ENCODE measurements at regions not wholly inside any gene's neighbourhood (a gene's known extent, or its start where the extent isn't known, plus 50 kb on each side); places are given as distances from the start of the nearest gene placed in this dataset.
"Not testable (repeated sequence)": the region's sequence is repeated elsewhere in the genome, so short reads cannot be mapped to it uniquely, and the experiment has no call there.

DNA sequence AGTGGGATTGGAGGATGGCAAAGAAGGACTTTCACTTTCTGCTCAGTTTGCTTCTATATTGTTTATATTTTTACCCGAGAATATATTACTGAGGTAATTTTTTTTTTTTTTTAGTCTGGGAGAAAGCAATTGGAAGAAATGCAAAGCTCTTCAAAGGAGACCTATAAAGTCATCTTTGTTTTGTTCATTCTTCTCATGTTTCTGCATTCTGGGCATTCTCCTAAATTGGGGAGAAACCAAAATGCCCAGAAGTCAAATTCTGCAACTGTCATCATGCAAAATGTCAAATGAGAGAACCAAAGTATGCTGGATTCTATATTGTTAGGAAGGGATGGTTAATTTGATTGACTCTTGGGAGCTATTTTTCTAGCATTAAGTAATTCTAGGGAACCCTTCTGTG is 168.3 kb upstream of the TSC22D2 start:
- no peak for DNase-seq

DNA sequence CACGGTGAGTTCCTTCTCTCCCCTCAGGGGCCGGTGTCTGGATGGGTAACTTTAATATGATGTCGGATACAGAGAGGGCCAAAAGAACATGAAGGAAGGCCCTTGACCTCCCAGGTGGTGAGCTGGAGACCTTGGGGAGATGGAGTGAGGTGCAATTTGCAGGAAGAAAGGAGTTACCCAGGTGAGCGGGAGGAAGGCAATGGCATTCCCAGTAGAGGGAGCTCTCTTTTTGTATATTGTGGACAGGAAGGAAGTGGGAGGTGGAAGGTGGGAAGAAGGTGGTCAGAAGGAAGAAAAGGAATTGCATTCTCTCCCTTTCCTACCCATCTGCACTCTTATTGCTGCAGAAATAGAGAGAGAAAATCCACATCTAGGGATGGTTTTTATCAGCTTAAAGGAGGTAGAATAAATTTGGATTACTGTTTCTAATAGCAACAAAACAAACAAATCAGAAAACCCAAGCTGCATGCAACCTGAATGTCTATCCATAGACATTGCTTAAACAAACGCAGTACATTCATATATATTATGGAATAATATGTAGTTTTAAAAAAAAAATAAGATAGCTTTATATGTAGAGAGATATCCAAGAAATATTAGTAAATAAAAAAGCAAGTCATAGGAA is 169.0 kb upstream of the TSC22D2 start:
- DNase-seq: no peak

DNA sequence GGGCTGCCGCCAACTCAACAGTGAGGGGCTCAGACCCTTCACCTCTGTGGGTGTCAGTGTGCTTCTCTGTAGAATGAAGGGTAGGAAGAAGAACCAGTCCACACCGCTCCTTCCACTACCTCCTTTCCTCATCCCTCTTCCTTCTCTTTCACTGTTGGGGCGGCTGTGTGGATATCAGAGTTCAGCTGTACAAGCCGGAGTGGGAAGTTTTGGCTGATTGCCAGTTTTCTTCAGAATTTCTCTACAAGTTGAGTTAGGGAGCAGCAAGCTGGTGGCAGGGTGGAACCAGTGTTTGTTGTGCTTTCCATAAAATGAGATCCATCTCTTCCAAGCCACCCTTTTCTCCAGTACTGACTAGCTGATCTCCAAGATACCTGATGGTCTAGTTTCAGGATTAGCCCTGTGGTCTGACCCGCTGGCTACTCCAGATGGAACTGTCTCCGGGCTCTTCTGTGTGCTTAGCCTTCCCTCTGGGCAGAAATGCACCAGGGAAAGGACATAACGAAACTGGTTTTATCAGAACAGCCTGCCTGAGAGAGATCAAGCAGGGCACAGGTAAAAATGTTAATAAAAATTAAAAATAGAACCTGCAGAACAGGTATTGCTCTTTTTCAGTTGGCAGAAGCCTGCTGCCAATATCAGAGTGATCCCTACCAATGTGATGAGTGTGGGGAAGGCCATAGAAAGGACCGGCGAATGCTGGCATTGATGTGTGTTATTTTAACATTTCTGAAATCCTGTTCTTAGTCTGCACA is 169.9 kb upstream of the TSC22D2 start:
- no peak for DNase-seq

DNA sequence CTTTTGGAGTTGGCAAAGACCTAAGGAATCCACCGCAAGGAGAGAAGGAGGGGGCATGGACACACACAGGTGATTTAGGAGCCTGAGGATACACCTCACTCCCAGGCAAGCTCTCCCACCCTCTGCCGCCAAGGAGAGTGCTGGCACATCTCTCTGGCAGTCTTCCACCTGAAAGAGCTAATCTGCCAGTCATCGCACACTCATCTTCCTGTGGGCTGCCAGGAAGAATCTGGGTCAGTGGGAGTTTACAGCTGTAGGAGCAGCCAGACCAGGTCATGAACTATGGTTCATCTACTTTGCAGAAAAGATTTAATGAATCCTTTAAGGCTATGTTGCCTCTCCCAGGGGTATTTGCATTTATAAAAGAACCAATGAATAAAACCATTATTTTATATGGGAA is 170.6 kb upstream of the TSC22D2 start:
- no peak for DNase-seq

DNA sequence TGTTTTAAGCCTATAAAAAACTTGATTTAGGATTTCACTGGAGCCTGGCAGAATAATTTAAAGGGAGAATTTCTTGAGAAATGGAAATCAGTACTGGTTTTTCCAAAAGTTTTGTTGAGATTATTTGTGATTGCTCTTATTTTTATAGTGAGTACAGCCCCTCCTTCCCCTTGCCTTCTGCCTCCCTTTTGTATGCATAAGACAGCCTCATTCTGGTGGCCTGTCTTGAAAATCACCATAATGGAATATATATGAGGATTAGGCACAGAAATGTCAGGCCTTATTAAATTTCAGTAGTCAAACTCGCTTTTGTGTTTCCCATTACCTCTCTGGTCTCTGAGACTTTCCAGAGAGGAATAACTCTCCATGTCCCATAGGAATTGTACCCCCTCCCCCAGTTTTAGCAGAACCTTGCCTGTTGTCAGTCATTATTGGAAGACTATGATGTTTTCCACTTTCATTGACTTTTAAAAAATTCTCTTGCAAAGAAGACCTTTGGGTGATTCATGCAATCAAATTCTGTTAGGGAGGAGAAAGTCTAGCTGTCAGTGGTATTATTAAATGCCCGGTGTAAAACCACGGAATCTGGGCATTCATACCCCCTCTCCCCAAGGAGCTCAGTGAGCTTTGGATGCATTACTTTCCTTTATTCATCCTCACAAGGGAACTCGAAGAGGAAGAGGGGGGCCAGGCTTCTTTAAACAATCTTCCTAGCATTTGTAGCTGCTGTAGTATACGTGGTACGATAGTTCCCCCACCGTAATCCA is 171.6 kb upstream of the TSC22D2 start:
- DNase-seq: no peak

- DNase-seq: no peak
Measured at GRCh38 chr3:150235799-150236198, 172.3 kb upstream of the TSC22D2 start.

DNA sequence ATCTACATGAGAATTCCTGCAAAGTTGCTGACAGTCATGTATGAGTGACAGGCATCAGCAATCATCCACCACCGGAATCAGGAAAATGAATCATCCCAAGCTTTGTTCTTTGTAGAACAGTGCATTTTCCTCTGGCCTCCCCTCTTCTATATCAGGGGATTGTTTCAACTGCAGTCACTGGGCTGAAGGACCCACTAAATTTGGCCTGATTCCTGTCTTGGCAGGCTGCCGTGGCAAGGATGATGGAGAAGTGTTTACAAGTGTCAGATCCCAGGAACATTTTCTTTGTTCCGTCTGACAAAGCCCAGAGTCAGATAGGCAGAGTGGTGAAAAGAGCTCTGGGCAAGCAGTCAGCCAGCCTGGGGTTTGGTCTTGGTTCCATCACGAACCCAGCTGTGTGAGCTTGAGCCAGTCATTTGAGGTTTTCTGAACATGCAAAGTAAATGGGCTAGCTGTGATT is 175.1 kb upstream of the TSC22D2 start:
- no peak for DNase-seq

- no peak for DNase-seq
Measured at GRCh38 chr3:150230037-150230436, 178.1 kb upstream of the TSC22D2 start.

GRCh38 chr3:150228626-150229025 is 179.5 kb upstream of the TSC22D2 start:
- not testable (repeated sequence) for DNase-seq

GRCh38 chr3:150227839-150228238 is 180.3 kb upstream of the TSC22D2 start:
- DNase-seq: peak; percentile 91

GRCh38 chr3:150225986-150226385 is 182.1 kb upstream of the TSC22D2 start:
- DNase-seq: no peak

- no peak for DNase-seq
Measured at GRCh38 chr3:150223558-150223957, 184.5 kb upstream of the TSC22D2 start.

GRCh38 chr3:150222691-150223489 is 185.2 kb upstream of the TSC22D2 start:
- DNase-seq: no peak

GRCh38 chr3:150221904-150222523 is 186.1 kb upstream of the TSC22D2 start:
- DNase-seq: no peak

- no peak for DNase-seq
Measured at GRCh38 chr3:150220799-150221198, 187.3 kb upstream of the TSC22D2 start.

DNA sequence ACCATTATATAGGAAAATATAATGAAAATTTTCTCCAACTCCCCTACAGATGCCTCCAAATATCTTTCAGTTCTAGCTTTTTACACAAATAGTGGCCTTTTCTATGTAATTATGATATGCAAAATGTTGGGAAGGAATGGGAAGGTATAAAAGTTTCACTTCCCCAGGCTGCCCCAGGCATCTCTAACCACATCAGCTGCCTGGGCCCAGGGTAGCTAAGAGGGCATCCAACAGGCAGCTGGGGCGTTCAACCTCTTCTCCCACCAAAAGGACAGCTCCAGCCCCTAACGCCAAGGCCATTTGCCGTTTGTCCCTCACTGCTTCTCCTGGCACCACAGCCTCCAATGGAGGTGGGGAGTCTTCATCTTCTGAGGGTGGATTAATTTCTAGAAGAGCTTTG is 188.1 kb upstream of the TSC22D2 start:
- DNase-seq: no peak

DNA sequence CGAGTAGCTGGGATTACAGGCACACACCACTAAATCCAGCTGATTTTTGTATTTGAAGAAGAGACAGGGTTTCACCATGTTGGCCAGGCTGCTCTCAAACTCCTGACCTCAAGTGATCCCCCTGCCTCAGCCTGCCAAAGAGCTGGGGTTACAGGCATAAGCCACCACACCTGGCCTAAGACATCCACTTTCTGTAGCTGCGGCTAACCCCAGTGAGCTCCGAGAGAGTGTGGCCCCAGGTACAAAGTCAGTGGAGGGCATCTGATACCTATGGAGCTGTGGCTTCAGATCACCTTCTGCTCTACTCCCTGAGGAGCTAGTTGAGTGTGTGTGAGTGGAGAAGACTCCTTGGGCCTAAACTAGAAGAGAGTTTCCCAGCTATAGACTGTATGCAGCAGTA is 189.3 kb upstream of the TSC22D2 start:
- no peak for DNase-seq

- no peak for DNase-seq
Measured at GRCh38 chr3:150218236-150218635, 189.9 kb upstream of the TSC22D2 start.

- no peak for DNase-seq
Measured at GRCh38 chr3:150217691-150218090, 190.4 kb upstream of the TSC22D2 start.

DNA sequence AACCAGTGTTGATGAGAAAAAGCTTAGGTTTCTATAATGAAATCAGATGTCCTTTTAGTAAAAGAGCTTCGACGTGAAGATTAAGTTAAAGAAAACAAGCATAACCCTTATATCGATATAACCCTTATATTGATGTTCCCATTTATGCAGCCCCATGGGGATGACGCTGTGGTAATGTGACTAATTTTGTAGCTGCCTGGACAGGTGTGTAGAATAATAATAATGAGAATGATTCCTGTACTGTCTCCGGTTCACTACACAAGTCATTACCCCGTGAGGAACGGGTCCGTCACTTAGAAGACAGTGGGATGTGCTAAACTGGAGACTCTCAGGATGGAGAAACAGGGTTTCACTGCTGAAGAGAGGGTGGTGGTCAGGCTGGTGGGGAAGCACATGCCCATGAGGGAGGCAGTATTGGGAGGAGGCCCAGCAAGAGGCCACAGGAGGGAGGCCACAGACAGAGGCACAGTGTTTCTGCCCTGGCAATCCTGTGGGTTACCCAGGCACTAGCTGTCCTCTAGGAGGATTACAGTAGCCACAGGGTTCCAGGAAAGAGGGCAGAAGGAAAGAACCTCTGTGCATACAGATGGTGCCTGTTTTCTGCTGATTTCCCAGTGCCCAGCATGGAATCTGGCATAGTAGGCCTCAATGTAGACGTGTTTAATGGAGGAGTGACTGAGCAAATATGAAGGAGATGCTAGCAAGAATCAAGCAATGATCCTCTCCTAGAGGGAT is 191.1 kb upstream of the TSC22D2 start:
- no peak for DNase-seq

GRCh38 chr3:150216041-150216811 is 191.9 kb upstream of the TSC22D2 start:
- no peak for DNase-seq

Data from hematopoietic multipotent progenitor cell treated with erythropoietin and hydrocortisone succinate and interleukin-3 and kit ligand, for 6 days (in vitro differentiated cells).